ENCODE measurements at regions not wholly inside any gene's neighbourhood (a gene's known extent, or its start where the extent isn't known, plus 50 kb on each side); places are given as distances from the start of the nearest gene placed in this dataset.

DNA sequence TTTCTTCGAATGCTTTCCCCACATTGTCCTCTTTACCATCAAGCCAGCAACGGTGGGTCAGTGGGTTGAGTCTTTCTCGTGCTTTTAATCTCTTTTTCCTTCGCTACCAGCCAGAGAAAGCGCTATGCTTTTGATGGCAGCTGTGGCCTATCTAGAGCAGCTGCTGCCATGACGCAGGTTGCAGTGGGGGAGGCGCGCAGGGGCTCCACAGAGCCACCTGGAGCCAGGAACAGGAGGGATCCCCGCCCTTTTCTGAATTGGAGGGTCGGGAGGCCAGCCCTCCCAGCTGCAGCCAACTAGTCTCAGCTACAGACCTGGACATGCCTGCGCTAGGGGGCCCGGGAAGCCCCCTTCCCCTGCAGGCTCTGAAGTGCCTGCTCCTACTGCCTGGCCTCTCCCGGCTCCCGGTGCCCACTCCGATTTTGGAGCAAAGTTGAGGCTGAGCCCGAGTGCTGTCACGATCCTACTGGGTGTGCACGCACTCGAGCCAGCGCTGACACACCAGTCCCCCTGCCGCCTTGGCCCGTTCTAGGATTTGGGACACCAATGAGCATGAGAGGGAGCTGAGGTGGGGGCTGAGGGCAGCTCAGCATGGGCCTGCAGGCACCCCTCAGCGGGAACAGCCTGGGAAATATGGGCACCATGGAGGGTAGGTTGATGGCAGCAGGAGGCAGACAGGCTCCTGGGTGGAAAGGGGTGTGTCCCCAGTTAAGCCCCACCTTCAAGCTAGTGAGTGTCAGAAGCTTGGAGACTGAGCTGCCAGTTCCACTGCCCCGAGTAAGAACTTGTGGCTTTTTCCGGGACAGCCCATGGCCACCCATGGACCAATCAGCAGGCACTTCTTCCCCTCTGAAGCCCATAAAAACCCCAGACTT is 784.2 kb downstream of the SLC6A15 start:
- WGBS (ENCODE audit: insufficient coverage): 84% methylated on average over 25 of the region's 25 CpGs
- TF ChIP-seq CTCF (IDR thresholded peaks at IDR 0.05): no peak
- DNase-seq (no peak), ATAC-seq (no peak)
- no peaks in the 10 kb centered on the region for H3K36me3 ChIP-seq (ENCODE audit: control insufficient read depth, insufficient read depth, low read length)
- H3K9me3 ChIP-seq (ENCODE audit: control insufficient read depth, insufficient read depth, low read length): peaks cover 8% of the 10 kb centered on the region
- no peak overlapping the region for H3K27ac Mint-ChIP-seq
- no peaks in the 10 kb centered on the region for H3K27me3 Mint-ChIP-seq (ENCODE audit: low read depth in 2 of 2)
- no peak overlapping the region for H3K27ac ChIP-seq (ENCODE audit: low read length)
- peaks cover 1 to 5% of the 10 kb centered on the region in 2 donors for H3K9me3 Mint-ChIP-seq
- no peak overlapping the region for H3K4me3 ChIP-seq (ENCODE audit: low read length)
- no peaks in the 10 kb centered on the region for H3K27me3 ChIP-seq (ENCODE audit: control insufficient read depth, insufficient read depth, low read length)
- H3K36me3 Mint-ChIP-seq: no peaks in the 10 kb centered on the region
- H3K4me1 ChIP-seq (ENCODE audit: control insufficient read depth, insufficient read depth, low read length): no peaks in the 10 kb centered on the region
- no peak overlapping the region for H3K4me3 Mint-ChIP-seq
- intact Hi-C loops (cut with micrococcal nuclease): no loop called here
- no peaks in the 10 kb centered on the region for H3K4me1 Mint-ChIP-seq

- no peak for TF ChIP-seq CTCF (IDR thresholded peaks at IDR 0.05)
- Mint-ChIP-seq H3K27ac (no peak overlapping the region), H3K4me1 (no peaks in the 10 kb centered on the region), H3K4me3 (no peak overlapping the region), H3K27me3 (ENCODE audit: low read depth in 2 of 2) (no peaks in the 10 kb centered on the region), H3K36me3 (no peaks in the 10 kb centered on the region), H3K9me3 (peaks cover 8 to 11% of the 10 kb centered on the region in 2 donors)
- no peaks in the 10 kb centered on the region for H3K36me3 ChIP-seq (ENCODE audit: control insufficient read depth, insufficient read depth, low read length)
- ATAC-seq (no peak), DNase-seq (no peak)
- peaks cover 8% of the 10 kb centered on the region for H3K9me3 ChIP-seq (ENCODE audit: control insufficient read depth, insufficient read depth, low read length)
- H3K27ac ChIP-seq (ENCODE audit: low read length): no peak overlapping the region
- no peaks in the 10 kb centered on the region for H3K4me1 ChIP-seq (ENCODE audit: control insufficient read depth, insufficient read depth, low read length)
- WGBS (ENCODE audit: insufficient coverage): no CpG with 5 or more reads among the region's 1 CpG
- intact Hi-C loops (cut with micrococcal nuclease): no loop called here
- H3K4me3 ChIP-seq (ENCODE audit: low read length): no peak overlapping the region
- no peaks in the 10 kb centered on the region for H3K27me3 ChIP-seq (ENCODE audit: control insufficient read depth, insufficient read depth, low read length)
These were observed 788.4 kb downstream of the SLC6A15 start for GRCh38 chr12:84124211-84124610.

GRCh38 chr12:84117190-84117589 is 795.4 kb downstream of the SLC6A15 start:
- Histone ChIP-seq H3K36me3 (ENCODE audit: control insufficient read depth, insufficient read depth, low read length) (no peaks in the 10 kb centered on the region), H3K4me3 (ENCODE audit: low read length) (no peak overlapping the region), H3K27ac (ENCODE audit: low read length) (no peak overlapping the region), H3K9me3 (ENCODE audit: control insufficient read depth, insufficient read depth, low read length) (no peaks in the 10 kb centered on the region), H3K27me3 (ENCODE audit: control insufficient read depth, insufficient read depth, low read length) (no peaks in the 10 kb centered on the region), H3K4me1 (ENCODE audit: control insufficient read depth, insufficient read depth, low read length) (no peaks in the 10 kb centered on the region)
- no peak for DNase-seq
- H3K36me3 Mint-ChIP-seq: no peaks in the 10 kb centered on the region
- ATAC-seq: no peak
- no peak overlapping the region for H3K4me3 Mint-ChIP-seq
- no peaks in the 10 kb centered on the region for H3K27me3 Mint-ChIP-seq (ENCODE audit: low read depth in 2 of 2)
- intact Hi-C loops (cut with micrococcal nuclease): no loop called here
- H3K27ac Mint-ChIP-seq: no peak overlapping the region
- TF ChIP-seq CTCF (IDR thresholded peaks at IDR 0.05): no peak
- WGBS (ENCODE audit: insufficient coverage): no CpG with 5 or more reads among the region's 3 CpGs
- no peaks in the 10 kb centered on the region for H3K4me1 Mint-ChIP-seq
- peaks cover 9 to 19% of the 10 kb centered on the region in 2 donors for H3K9me3 Mint-ChIP-seq

DNA sequence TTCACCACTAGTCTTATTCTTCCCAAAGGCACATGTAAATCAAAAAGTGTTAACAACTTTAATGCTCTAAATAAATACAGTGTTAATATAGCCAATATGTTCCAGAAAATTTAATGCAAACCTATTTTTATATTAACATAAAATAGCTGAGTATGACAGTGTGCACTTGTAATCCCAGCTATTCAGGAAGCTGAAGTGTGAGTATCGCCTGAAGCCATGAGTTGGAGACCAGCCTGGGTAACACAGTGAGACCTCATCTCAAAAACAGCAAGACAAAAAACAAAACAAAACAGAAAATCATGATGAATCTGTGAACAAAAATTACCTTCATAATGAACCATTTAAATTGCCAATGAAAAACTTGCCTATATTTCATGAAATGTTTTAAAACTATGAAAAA is 798.9 kb downstream of the SLC6A15 start:
- 88% methylated on average over 1 of the region's 1 CpG for WGBS (ENCODE audit: insufficient coverage)

More for the DNA sequence above, 798.9 kb downstream of the SLC6A15 start:
- Histone ChIP-seq H3K36me3 (ENCODE audit: control insufficient read depth, insufficient read depth, low read length) (no peaks in the 10 kb centered on the region), H3K9me3 (ENCODE audit: control insufficient read depth, insufficient read depth, low read length) (no peaks in the 10 kb centered on the region), H3K4me1 (ENCODE audit: control insufficient read depth, insufficient read depth, low read length) (no peaks in the 10 kb centered on the region), H3K27ac (ENCODE audit: low read length) (no peak overlapping the region), H3K27me3 (ENCODE audit: control insufficient read depth, insufficient read depth, low read length) (no peaks in the 10 kb centered on the region), H3K4me3 (ENCODE audit: low read length) (no peak overlapping the region)
- Mint-ChIP-seq H3K4me1 (no peaks in the 10 kb centered on the region), H3K9me3 (peaks cover 10 to 12% of the 10 kb centered on the region in 2 donors), H3K27ac (no peak overlapping the region), H3K27me3 (ENCODE audit: low read depth in 2 of 2) (no peaks in the 10 kb centered on the region), H3K4me3 (no peak overlapping the region), H3K36me3 (no peaks in the 10 kb centered on the region)
- TF ChIP-seq CTCF (IDR thresholded peaks at IDR 0.05): no peak
- intact Hi-C loops (cut with micrococcal nuclease): no loop called here
- no peak for DNase-seq
- no peak for ATAC-seq

All from natural killer cell (primary cell).